Ectodermal cell (in vitro differentiated cells): ENCODE measurements at regions not wholly inside any gene's neighbourhood (a gene's known extent, or its start where the extent isn't known, plus 50 kb on each side); places are given as distances from the start of the nearest gene placed in this dataset.

ENCODE experiments used
- H3K27ac ChIP-seq: 2 replicates; pipeline ENCODE4 v1.7.0; 2013; ENCODE audit warnings: mild to moderate bottlenecking, low read depth, low read length; ENCODE audit not compliant: insufficient read depth, poor library complexity, severe bottlenecking
- H3K27me3 ChIP-seq: 2 replicates; pipeline ENCODE4 v1.7.0; 2013; ENCODE audit warnings: mild to moderate bottlenecking, low read length; ENCODE audit not compliant: insufficient read depth, control insufficient read depth, poor library complexity, severe bottlenecking
- H3K36me3 ChIP-seq: one replicate; pipeline ENCODE4 v1.7.0; 2013; ENCODE audit warnings: low read length; ENCODE audit not compliant: control insufficient read depth, insufficient read depth
- H3K4me1 ChIP-seq: one replicate; pipeline ENCODE4 v1.7.0; 2013; ENCODE audit warnings: low read length; ENCODE audit not compliant: control insufficient read depth, insufficient read depth
- H3K4me3 ChIP-seq: 2 replicates; pipeline ENCODE4 v1.7.0; 2013; ENCODE audit warnings: low read depth, low read length, control low read depth; ENCODE audit not compliant: insufficient read depth
- H3K9me3 ChIP-seq: 2 replicates; pipeline ENCODE4 v1.7.0; 2013; ENCODE audit warnings: mild to moderate bottlenecking, low read length, moderate library complexity; ENCODE audit not compliant: control insufficient read depth
- WGBS, 2 experiments: methylation state at CpG; one replicate each; pipeline ENCODE4 v1.1.7; 2013; ENCODE audit warnings: missing lambda C conversion rate in 2 of 2; 5-methylcytosine and 5-hydroxymethylcytosine counted together

DNA sequence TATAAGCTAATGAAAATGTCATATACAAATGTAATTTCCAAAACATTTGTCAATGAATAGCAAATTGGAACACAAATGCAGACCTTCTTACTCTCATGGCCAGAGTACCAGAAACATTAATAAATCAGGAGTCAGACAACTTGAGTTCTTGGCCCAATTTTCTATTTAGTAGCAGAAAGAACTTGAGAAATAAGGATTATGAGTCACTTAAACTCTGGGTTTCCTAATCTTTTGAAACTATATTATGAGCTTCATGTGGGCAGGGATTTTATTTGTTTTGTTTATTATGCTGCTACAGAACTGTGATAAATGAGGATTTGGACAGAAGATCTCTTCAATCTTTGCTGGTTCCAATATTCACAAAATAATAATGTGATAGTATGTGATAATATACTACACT lies 686.7 kb downstream of the NR4A2 start:
- no peaks in the 10 kb centered on the region for H3K9me3 ChIP-seq
- H3K36me3 ChIP-seq = no peaks in the 10 kb centered on the region
- H3K4me1 ChIP-seq = no peaks in the 10 kb centered on the region
- H3K4me3 ChIP-seq = no peak overlapping the region
- no peaks in the 10 kb centered on the region for H3K27me3 ChIP-seq
- H3K27ac ChIP-seq = no peak overlapping the region

DNA sequence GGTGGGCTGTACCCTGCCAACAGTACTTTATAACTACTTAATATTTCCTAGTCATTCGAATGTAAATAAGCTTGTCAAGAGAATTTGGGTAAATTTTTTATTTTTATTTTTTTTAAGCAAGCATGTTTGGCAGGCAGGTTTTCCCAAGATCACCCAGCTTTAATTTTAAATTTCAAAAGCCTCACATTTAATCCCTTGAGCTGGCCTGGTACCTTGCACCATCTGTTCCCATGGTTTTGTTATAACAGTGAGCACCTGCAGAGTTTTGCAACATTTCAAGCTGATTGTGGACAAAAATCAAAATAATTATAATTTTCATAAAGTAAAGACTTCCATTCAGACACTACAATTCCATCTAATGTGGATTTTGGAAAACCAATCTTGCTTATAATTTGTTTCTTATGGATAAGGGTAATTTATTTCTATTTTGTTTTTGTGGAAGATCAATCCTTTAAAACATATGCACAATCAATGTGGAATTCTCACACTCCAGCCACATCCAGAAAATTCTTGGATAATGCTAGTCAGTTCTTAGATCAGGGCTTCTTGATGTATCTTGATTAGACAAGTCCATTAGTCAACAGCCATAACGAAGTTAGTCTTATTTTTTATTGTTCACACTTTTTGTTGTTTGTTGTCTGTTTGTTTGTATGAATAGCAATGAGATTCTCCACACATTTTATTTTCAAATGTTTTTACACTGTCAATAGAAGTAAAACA lies 689.3 kb downstream of the NR4A2 start:
- Histone ChIP-seq H3K27ac (no peak overlapping the region), H3K4me1 (no peaks in the 10 kb centered on the region), H3K36me3 (no peaks in the 10 kb centered on the region), H3K27me3 (no peaks in the 10 kb centered on the region), H3K9me3 (no peaks in the 10 kb centered on the region), H3K4me3 (no peak overlapping the region)
- no CpG with 5 or more reads among the region's 2 CpGs for WGBS, 2 experiments

DNA sequence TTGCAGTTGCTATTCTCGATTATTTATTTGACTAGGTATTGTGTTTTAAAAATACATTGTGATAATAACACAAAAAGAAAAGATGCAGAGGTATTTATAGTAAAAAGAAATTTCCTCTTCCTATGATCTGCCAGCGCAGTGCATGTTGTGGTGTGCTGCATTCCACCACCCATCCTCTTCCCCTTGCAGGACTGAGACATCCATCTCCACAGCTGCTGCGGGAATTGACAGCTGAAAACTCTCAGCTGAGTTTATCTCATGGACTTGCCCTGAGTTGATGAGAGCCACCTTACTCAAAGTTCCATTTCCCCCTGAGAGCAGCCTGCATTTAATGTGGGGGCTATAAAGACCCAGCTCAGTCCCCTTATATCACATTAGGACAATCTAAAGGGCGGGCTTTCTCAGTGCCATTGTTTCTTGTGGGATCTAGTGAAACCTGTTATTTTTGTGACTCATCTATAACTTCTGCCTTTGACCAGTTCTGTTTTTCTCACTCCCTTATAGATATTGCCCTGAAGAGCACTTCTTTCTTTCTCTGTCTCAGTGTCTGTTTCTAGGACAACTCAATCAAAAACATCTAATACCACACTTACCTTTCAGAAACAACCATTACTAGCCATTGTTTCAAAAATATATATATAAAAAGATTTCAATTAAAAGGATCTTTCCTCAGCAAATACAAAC lies 698.5 kb downstream of the NR4A2 start:
- Histone ChIP-seq H3K4me1 (no peaks in the 10 kb centered on the region), H3K4me3 (no peak overlapping the region), H3K36me3 (no peaks in the 10 kb centered on the region), H3K9me3 (no peaks in the 10 kb centered on the region), H3K27ac (no peak overlapping the region), H3K27me3 (no peaks in the 10 kb centered on the region)
- WGBS, 2 experiments = 91 to 98% methylated on average over 3 of the region's 4 CpGs

DNA sequence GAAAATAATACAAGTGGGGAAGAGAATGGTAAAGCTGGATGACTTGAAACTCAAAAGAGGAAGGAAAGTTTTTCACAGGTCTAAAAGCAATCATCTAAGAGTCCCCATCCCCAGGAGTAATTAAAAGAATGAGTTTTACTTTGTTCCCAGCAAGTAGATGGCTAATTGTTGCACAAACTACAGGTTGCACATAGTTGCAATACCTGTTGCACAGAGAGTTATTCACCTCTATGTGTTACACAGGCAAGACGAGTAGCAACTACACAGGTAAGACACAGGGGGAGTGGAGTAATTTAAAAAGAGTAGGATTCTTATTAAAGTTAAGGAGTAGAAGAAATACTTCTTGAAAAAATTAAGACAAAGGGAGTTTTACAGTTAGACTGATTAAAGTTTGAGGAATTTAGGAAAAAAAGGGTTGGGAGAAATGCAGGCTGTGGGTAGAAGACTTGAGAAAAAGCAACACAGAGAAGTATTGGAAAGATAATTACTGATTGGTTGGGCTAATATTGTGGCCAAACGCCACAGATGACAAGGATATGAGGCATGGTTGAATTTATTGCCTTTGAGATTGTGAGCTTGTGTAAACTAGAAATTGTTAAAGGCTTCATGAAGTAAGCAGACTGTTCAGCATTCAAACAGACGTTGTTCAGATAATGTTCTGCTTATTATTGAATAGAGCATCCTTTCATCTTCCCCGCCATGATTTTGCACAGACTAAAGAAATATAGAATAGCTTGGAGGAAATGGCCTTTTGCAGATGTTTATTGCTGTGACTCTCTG lies 699.3 kb downstream of the NR4A2 start:
- 86 to 92% methylated on average over 4 of the region's 4 CpGs for WGBS, 2 experiments
- Histone ChIP-seq H3K9me3 (no peaks in the 10 kb centered on the region), H3K27me3 (no peaks in the 10 kb centered on the region), H3K4me1 (no peaks in the 10 kb centered on the region), H3K36me3 (no peaks in the 10 kb centered on the region), H3K27ac (no peak overlapping the region), H3K4me3 (no peak overlapping the region)

DNA sequence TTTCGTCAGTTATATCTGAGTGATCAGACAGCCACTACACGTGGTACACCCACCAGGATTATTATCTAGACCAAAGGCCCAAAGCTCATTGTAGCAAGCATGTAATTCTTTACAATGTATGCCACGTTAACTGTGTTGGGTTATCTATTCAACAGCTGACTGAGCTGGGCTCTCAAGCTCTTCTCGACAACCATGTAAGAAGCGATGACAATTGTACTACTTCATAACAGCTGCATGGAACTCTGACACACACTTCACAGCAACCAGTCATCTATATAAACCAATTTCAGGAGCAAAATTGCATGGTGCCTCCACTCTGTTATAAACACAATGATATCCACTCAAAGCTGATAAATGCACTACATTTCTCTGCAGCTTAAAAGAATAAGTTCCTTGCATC lies 701.8 kb downstream of the NR4A2 start:
- no peaks in the 10 kb centered on the region for H3K27me3 ChIP-seq

DNA sequence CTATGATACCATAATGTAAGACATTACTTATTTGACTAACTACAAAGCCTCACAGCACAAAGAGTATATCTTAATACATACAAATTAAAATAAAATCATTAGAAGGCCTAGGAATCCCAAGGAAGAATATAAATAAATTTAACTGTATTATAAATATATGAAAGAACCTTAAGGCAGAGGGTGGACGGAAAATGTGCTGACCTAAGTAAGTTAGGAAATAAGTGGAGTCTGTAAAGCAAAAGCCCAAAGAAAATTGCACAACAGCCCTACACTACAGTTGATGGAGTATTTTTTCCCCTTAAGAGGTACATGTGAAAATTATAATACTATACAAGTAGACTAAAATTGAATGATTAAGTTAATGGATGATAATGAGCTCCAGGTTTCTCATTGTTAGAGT lies 710.1 kb downstream of the NR4A2 start:
- Histone ChIP-seq H3K4me3 (no peak overlapping the region), H3K27ac (no peak overlapping the region), H3K9me3 (no peaks in the 10 kb centered on the region), H3K4me1 (no peaks in the 10 kb centered on the region), H3K36me3 (no peaks in the 10 kb centered on the region), H3K27me3 (no peaks in the 10 kb centered on the region)
- 100% methylated on average over 1 of the region's 1 CpG; no CpG with 5 or more reads in 1 of the 2 experiments for WGBS, 2 experiments

More for the DNA sequence above, 701.8 kb downstream of the NR4A2 start:
- Histone ChIP-seq H3K36me3 (no peaks in the 10 kb centered on the region), H3K27ac (no peak overlapping the region), H3K9me3 (no peaks in the 10 kb centered on the region), H3K4me3 (no peak overlapping the region), H3K4me1 (no peaks in the 10 kb centered on the region)
- WGBS, 2 experiments = 91 to 93% methylated on average over 5 of the region's 5 CpGs

DNA sequence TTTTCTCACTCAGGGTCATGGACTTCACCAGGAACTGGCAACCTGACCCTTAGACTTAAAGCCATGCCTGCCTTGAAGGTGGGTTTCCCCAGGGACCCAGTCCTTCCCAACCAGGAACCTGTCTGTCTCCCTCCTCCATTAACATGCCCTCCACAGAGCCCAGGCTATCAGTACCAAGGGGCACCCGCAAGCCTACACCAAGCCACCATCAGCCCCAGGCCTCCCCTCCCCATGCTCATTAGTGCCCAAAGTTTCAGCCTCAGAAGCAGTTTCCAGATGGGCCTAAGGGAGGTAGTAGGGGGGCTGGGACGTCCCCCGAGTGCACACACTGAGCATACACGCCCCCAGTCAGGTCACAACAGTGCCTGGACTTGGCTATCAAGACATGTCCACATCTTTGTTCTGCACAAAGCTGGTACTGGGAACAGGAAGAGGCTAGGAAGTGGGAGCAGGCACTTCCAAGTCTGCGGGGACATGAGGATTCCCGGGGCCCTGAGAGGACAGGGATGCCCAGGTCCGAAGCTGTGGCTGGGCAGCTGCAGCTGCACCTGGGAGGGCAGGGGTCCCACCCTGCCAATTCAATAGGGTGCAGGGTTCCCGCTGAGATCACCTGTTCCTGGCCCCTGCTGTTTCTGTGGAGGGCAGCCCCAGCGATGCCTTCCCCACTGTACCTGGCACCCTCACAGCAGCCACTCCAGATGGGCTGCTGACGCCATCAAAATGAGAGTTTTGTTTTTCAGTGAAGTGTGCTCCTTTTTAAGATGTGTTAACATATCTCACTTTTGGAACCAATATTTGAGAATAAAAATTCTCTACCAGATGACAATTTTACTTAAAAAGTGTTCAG lies 731.4 kb downstream of the NR4A2 start:
- 95 to 96% methylated on average over 9 to 10 of the region's 10 CpGs for WGBS, 2 experiments

DNA sequence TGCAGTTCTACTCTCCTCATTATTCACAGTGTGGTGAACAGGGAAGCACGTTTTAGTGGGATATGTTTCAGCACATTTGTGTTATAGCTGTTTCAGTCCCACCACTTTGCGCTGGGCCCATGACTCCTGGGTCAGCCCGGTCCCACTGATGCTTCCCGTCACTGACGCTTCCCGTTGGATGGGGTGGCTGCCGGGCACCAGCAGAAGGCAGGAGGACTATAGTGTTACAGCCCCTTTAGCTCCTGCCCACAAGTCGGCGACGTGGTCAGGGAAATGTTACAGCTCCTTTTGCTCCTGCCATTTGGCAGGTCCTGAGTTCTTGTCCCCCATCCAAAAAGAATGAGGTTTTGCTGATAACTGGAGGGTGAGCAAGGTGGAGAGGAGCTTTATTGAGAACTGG lies 732.2 kb downstream of the NR4A2 start:
- H3K27ac ChIP-seq = no peak overlapping the region
- no peaks in the 10 kb centered on the region for H3K27me3 ChIP-seq
- H3K36me3 ChIP-seq = no peaks in the 10 kb centered on the region
- H3K9me3 ChIP-seq = no peaks in the 10 kb centered on the region
- 92 to 96% methylated on average over 10 of the region's 10 CpGs for WGBS, 2 experiments
- no peaks in the 10 kb centered on the region for H3K4me1 ChIP-seq
- no peak overlapping the region for H3K4me3 ChIP-seq

More for the DNA sequence above, 731.4 kb downstream of the NR4A2 start:
- Histone ChIP-seq H3K27ac (no peak overlapping the region), H3K27me3 (no peaks in the 10 kb centered on the region), H3K36me3 (no peaks in the 10 kb centered on the region), H3K4me3 (no peak overlapping the region), H3K4me1 (no peaks in the 10 kb centered on the region), H3K9me3 (no peaks in the 10 kb centered on the region)

DNA sequence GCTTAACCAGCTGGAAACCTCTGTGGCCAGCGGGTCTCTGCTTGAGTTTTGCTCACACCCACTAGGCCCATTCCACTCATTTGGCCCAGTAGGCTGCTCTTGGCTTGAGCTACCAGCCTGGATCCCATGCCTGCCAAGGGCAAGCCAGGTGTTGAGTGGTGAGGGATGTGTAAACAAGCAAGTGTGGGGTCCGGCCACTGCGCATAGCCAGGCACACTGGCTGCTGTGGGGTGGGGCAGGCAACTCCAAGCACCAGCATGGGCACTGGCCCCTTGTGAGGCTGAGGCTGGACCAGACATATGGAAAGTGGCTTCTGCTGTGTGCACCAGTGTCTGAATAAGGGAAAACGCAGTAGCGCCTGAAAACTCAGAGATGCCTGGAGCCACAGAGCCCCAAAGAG lies 732.7 kb downstream of the NR4A2 start:
- 95 to 96% methylated on average over 5 of the region's 5 CpGs for WGBS, 2 experiments
- no peaks in the 10 kb centered on the region for H3K36me3 ChIP-seq
- no peaks in the 10 kb centered on the region for H3K9me3 ChIP-seq
- H3K27ac ChIP-seq = no peak overlapping the region
- H3K4me3 ChIP-seq = no peak overlapping the region
- no peaks in the 10 kb centered on the region for H3K27me3 ChIP-seq
- H3K4me1 ChIP-seq = no peaks in the 10 kb centered on the region
